ENCODE measurements at regions not wholly inside any gene's neighbourhood (a gene's known extent, or its start where the extent isn't known, plus 50 kb on each side); places are given as distances from the start of the nearest gene placed in this dataset.

- no peak for DNase-seq (ENCODE audit: low spot score)
Observed at GRCh38 chr1:105838071-105838470, 1218.4 kb upstream of the PRMT6 start.

- DNase-seq (ENCODE audit: low spot score), result no peak
Observed at GRCh38 chr1:105865546-105865945, 1190.9 kb upstream of the PRMT6 start.

- DNase-seq (ENCODE audit: low spot score), result no peak
Observed at GRCh38 chr1:105872817-105873216, 1183.7 kb upstream of the PRMT6 start.

- no peak for DNase-seq (ENCODE audit: low spot score)
Observed at GRCh38 chr1:105874621-105875020, 1181.9 kb upstream of the PRMT6 start.

- no peak for DNase-seq (ENCODE audit: low spot score)
Observed at GRCh38 chr1:105886309-105886708, 1170.2 kb upstream of the PRMT6 start.

- no peak for DNase-seq (ENCODE audit: low spot score)
Observed at GRCh38 chr1:105891308-105891707, 1165.2 kb upstream of the PRMT6 start.

- DNase-seq (ENCODE audit: low spot score), result no peak
Observed at GRCh38 chr1:105894006-105894405, 1162.5 kb upstream of the PRMT6 start.

- no peak for DNase-seq (ENCODE audit: low spot score)
Observed at GRCh38 chr1:105909811-105910210, 1146.7 kb upstream of the PRMT6 start.

GRCh38 chr1:105914403-105914802 lies 1142.1 kb upstream of the PRMT6 start:
- no peak for DNase-seq (ENCODE audit: low spot score)

- no peak for DNase-seq (ENCODE audit: low spot score)
Observed at GRCh38 chr1:105934806-105935205, 1121.7 kb upstream of the PRMT6 start.

- no peak for DNase-seq (ENCODE audit: low spot score)
Observed at GRCh38 chr1:105964879-105965278, 1091.6 kb upstream of the PRMT6 start.

GRCh38 chr1:105997516-105997915 lies 1059.0 kb upstream of the PRMT6 start:
- DNase-seq (ENCODE audit: low spot score), result no peak

- DNase-seq (ENCODE audit: low spot score), result no peak
Observed at GRCh38 chr1:106022312-106022902, 1034.1 kb upstream of the PRMT6 start.

- no peak for DNase-seq (ENCODE audit: low spot score)
Observed at GRCh38 chr1:106027871-106028270, 1028.6 kb upstream of the PRMT6 start.

GRCh38 chr1:106037526-106037925 lies 1018.9 kb upstream of the PRMT6 start:
- DNase-seq (ENCODE audit: low spot score), result no peak

- no peak for DNase-seq (ENCODE audit: low spot score)
Observed at GRCh38 chr1:106038260-106038659, 1018.2 kb upstream of the PRMT6 start.

- DNase-seq (ENCODE audit: low spot score), result no peak
Observed at GRCh38 chr1:106043971-106044370, 1012.5 kb upstream of the PRMT6 start.

- no peak for DNase-seq (ENCODE audit: low spot score)
Observed at GRCh38 chr1:106047210-106047609, 1009.3 kb upstream of the PRMT6 start.

- no peak for DNase-seq (ENCODE audit: low spot score)
Observed at GRCh38 chr1:106049595-106049994, 1006.9 kb upstream of the PRMT6 start.

- no peak for DNase-seq (ENCODE audit: low spot score)
Observed at GRCh38 chr1:106055855-106056254, 1000.6 kb upstream of the PRMT6 start.

GRCh38 chr1:106061586-106062495 lies 994.6 kb upstream of the PRMT6 start:
- DNase-seq (ENCODE audit: low spot score), result no peak

GRCh38 chr1:106063510-106063909 lies 993.0 kb upstream of the PRMT6 start:
- DNase-seq (ENCODE audit: low spot score), result no peak

GRCh38 chr1:106072909-106073600 lies 983.4 kb upstream of the PRMT6 start:
- no peak for DNase-seq (ENCODE audit: low spot score)
